Embryonic facial prominence (tissue), 1 donor: ENCODE measurements at regions not wholly inside any gene's neighbourhood (a gene's known extent, or its start where the extent isn't known, plus 50 kb on each side); places are given as distances from the start of the nearest gene placed in this dataset.
"Not testable (repeated sequence)": the region's sequence is repeated elsewhere in the genome, so short reads cannot be mapped to it uniquely, and the experiment has no call there.

Experiments used
- DNase-seq: peaks from one replicate; pipeline ENCODE4 v3.0.0-alpha.2; 2016; ENCODE audit errors: extremely low spot score

DNA sequence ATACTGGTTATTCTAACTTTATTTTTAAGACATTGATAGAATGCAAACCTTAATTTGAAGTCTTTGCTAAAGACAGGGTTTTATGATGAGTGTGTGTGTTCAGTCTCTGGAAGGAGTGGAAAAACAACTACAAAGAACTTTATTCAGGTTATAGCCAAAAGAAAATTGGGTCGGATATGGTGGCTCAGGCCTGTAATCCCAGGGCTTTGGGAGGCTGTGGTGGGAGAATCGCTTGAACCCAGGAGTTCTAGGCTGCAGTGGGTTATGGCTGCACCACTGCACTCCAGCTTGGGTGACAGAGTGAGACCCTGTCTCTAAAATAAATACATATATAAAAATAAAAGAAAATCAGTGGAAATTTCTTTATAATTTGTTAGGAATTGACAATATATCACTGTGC, 581.5 kb upstream of the CA10 start:
- DNase-seq: no peak

DNA sequence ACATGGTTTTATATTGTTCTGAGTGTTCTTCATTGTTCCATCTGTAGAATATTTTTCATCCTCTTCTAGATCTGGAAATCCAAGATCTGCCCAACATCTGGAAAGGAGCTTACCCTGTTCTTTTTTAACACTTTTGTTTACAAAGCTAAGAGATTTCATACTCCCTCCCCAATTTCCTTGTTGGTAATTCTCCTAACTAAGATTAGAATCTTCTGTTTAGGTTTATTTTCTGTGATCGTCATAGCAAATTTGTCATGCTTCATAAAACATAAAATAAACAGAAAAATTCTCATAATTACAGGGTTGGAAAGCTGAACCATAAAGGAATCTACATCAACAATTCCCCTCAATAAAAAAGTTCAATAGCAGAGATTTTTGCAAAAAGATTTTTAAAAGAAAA, 580.3 kb upstream of the CA10 start:
- DNase-seq: no peak

DNA sequence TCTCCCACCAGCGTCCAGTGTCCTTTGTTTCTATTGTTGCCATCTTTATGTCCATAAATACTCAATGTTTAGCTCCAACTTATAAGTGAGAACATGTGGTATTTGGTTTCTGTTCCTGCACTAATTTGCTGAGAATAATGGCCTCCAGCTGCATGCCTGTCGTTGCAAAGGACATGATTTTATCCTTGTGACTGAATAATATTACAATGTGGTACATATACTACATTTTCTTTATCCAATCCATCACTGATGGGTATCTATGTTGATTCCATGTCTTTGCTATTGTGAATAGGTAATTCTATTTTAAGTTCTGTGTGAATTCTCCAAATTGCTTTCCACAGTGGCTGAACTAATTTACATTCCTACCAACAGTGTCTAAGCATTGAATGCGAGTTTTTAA, 578.6 kb upstream of the CA10 start:
- no peak for DNase-seq

DNA sequence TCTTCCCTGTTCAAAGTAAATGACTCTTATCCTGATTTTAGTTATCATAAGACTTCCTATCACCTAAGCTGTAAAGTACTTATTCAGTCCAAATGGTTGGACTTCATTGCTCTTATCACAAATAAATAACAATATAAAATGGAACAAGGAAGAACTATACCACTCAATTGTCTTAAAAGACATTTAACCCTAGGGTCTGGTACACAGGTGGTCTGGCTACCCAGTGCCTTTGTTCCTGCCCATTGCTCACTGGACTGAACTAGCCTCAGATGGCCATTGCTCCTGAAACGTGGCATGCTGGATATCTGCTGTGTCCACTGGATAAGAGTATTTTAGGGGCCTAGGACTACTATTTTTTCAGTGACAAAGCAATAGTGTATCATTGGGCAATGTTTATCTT, 574.3 kb upstream of the CA10 start:
- DNase-seq: no peak

DNA sequence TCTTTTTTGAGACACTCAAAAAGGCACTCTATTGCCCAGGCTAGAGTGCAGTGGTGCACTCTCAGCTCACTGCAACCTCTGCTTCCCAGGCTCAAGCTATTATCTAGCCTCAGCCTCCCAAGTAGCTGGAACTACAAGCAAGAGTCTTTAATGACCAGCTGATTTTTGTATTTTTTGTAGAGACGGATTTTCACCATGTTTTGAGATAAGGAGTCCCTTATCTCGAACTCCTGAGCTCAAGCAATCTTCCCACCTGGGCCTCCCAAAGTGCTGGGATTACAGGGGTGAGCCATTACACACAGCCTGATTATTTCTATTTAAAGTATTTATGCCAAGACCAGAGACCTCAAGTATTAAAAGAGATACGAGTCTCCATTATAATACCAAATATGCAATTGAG, 566.1 kb upstream of the CA10 start:
- DNase-seq: no peak

DNA sequence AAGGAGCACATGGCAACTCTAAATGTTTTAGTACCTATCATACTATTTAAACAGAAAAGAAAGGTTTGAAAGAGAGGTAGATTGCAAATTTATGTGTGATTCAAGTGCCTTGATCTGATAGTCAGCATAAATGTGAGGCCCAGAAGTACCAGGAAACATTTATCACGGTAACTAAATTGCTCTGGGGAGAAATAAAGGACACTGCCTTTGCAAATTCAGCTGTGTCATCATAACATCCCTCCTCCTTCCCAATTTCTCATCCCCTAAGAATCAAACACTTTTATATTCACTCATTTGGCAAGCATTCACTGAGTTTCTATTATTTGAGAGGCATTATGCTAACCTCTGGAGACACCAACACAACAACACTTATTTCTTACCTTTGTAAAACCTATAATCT, 563.4 kb upstream of the CA10 start:
- DNase-seq: no peak

DNA sequence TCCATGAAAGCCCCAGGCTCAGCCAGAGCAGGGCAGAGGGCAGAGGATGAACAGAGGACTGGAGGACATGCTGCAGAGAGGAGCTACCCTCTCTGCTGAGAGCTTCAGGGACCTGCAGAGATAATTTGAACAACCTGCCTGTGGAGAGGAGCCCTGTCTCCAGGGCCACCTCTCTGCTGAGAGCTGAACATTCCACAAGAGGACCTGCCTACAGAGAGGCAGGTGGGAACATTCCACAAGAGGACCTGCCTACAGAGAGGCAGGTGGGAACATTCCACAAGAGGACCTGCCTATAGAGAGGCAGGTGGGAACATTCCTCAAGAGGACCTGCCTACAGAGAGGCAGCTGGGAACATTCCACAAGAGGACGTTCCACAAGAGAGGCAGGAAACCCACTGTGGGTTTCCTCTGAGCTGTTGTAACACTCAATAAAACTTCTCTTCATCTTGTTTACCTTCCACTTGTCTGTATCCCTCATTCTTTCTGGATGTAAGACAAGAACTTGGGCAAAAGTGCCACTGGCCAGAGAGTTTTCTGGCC, 551.9 kb upstream of the CA10 start:
- DNase-seq: no peak

DNA sequence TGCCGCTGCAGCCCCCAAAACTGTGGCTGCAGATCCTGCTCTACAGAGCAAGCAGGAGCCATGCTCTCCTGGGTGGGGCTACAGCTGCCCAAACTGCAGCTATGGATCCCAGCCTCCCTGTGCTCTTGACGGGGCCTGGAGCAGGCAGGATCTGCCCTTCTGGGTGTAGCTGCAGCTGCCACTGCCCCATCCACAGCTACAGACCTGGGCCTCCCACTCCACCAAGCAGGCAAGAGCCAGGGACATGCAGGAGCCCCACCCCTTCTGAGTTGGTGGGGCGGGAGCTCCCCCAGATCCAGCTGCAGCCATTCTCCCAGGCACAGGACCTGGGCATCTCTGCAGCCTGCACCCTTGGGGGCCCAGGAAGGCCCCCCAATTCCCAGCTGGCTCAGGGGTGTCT, 551.2 kb upstream of the CA10 start:
- DNase-seq: no peak

DNA sequence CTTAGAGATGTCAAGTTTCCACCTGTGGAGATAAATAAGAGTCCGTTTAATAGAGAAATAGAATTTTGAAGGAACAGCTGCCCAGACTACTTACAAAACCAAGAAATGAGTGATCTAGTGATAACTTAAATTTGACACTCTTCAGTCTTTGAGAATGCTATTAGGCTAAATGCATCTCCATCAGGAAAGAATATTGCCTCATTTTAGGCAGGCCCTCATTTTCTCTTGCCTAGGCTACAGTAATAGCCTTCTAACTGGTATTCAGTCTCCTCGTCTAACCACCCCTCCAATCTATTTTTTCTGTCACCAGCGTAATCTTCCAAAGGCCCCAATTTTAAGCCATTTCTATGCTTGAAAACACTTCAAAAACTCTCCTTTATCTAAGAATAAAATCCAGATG, 537.8 kb upstream of the CA10 start:
- no peak for DNase-seq

DNA sequence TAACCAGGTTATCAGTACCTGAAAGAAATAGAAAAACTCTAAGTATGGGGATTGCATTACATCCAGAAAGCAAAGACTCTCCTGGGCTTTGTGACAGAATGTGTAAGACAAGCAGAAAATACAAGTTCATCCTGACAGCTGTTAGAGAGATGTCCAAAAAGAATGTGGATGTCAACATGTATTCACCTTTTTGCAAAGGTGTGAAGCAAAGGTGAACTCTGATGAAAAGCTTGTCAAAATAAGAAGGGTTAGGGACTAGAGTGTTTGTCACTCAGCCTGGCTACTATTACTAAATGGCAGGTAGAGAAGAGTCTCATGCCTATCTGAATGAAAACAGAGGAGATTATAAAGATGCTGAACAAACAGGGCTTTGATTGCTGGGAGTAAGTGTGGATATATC, 527.6 kb upstream of the CA10 start:
- DNase-seq: no peak

DNA sequence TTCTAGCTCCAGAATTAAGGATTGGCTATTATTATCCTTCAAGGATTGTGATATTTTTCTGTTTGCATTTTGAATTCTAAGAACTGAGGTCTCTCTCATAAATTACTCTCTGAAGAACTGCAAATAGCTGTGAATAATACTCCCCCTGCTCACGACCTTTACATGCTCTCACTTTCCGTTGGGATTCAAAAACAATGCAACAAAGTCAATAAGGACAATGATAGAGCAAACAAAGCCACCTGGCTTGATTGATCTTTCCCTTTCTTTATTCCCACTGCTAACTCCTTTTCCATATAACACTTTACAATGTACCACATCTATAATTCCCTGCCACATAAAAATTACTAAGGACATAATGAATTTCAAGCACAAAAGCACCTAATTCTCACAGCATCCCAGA, 523.0 kb upstream of the CA10 start:
- DNase-seq: no peak

DNA sequence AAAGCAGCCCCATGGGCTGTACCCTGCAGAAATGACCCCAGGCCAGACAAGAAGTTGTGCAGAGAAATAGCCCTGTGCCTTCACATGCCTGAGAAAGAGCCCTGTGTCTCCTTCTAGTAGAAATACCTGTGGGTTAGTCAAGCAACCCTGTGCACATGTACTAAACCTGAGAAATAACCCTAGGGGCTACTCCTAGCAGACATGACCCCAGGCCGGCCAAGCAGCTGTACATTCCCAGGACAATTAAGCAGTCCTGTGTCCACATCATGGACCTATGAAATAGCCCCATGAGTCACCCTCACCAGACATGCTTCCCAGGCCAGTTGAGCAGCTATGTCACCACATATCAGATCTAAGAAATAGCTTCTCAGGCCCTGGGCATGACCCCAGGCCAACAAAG, 519.7 kb upstream of the CA10 start:
- no peak for DNase-seq

DNA sequence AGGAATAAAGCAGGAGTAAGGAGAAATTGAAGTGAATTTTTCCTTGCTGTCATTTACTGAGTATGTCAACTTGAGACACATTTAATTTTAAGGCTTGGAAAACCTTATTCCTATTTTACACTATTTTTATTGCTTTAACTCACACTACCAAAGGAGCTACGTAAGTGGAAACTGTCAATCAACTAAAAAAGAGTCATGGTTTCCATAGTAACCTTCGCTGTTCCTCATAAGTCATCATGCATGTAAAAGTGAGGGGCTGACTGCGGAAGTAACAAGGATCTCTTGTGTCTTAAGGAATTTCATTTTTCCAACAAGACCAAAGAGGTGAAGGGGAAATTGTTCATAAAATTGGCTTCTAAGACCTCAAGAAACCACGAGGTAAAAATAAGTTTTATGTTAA, 516.2 kb upstream of the CA10 start:
- DNase-seq: no peak

DNA sequence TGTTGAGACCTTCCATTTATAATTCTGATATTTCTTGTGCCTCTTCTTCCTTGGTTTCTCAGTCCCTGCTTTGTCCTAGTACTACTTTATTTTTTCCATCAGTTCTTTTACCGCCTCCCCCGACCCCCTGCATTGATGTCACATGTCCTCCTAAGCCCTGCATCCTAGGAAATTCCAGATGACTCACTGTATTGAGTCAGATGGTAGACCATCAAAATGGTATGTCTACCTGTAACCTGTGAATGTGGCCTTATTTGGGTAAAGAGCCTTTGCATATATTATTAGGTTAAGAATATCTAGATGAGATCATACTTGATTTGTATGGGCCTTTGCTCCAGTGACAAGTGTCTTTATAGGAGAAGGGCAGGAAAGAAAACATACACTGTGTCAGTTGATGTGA, 515.3 kb upstream of the CA10 start:
- no peak for DNase-seq

DNA sequence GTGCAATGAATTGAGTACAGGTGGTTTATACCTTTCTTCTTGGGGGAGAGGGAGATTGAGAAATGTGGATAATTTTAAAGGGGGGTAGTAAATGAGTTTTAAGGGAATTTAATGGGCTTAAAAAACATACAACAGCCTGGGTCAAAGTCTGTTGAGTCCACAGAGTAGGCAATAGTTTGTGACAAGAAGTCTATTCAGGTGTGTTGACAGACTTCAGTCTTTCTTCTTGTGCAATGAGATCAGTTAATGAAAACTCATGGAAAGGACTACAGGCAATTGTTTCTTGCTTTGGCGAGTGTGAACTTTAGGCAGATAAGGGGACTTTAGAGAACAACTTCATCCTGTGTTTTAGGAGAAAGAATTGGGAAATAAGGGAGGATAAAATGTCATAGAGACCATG, 507.8 kb upstream of the CA10 start:
- DNase-seq: no peak

DNA sequence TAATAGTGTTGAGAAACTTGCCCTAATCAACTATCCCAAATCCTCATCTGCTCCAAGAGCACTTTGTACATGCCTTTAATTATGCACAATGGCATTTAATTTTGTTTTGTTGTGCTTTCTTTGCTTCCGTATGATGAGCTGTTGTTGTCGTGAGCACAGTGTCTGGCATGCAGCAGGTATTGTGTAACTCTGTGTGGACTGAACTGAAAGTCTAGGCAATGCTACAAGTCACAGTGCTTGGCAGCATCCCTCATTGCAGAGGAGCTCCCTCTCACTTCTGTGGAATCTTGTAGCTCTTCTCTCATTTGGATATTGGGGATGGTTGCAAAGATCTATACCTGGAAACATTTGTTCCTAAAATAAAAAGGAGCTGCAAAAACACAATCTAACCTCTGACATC, 502.2 kb upstream of the CA10 start:
- no peak for DNase-seq

DNA sequence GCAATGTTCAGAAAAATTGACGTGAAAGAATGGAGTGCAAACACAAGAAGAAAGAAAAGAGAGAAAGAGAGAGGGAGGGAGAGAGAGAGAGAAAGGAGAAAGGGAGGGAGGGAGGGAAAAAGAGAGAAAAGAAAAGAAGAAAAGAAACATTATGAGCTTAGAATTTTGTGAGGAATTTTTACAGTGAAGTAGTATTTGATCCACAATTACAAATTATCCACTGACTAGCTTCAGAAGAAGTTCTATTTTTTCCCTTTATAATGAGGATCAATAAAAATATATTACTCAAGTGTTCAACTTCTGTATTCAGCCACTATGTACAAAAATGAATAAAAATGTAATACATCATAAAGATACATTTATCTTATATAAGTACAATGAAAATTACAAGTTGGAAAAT, 494.5 kb upstream of the CA10 start:
- DNase-seq: no peak

DNA sequence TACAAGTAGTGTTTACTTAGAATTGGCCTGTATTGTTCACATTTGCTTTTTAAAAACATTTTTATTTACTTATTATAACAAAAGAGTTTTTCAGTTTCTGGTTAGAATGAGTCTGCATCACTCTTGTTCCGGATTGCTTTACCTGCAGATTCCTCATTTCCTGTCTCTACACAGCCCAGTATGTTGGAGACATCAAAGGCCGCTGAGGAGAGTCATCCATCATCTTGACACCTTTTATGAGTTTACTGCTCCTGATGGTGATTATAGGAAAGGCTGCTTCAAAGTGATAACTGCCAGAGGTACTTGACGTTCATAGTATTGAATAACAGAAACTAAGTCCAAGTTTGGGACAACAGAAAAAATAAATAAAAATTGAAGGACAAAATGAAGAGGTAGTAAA, 490.5 kb upstream of the CA10 start:
- DNase-seq: no peak

DNA sequence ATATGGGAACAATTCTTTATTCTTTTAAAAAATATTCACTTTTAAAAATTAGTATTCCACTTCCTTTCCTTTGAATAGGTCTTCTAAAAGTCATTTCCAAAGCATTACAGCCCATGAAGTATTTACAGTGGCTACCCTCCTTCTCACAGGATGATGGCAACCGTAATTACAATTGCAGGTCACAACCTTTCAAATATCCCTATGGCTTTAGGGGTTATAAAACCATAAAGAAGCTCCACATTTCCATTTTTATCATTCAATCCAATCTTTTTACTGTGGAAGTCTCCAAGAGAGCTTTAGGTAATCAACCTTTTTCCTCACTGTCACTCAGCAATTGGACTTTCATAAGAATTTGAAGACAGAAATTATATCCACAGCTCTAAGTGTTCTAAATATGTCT, 488.9 kb upstream of the CA10 start:
- no peak for DNase-seq

DNA sequence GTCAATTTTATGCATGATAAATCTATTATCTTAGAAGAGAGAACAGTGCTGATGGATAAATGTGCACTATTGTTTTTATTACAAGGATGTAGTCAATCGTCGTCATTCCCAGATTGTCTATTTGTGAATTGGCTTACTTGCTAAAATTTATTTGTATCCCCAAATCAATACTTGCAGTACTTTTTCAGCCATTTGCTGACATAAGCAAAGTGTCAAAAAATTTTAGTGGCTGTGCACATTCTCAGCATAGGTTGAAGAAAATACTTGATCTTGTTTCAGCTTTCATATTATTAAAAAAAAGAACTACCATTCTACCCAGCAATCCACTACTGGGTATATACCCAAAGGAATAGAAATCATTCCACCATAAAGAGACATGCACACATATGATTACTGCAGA, 477.9 kb upstream of the CA10 start:
- DNase-seq: no peak

DNA sequence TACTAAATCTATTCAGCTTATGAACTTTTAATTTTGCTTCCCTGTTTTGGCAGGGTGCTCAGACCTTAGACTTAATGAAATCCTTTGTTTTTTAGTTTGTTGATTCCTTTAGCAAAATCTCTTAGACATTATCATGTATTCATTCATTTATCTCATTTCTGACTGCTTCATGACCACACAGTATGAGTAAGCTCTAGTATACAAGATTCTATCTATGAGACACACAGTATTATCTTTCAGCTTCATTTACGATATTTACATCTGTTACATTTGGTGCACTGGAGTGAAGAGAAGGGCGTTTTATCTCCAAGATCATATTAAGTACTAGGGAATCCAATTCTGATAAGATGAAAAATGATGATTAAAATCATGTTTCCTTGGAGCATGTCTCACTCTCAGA, 448.1 kb upstream of the CA10 start:
- no peak for DNase-seq

DNA sequence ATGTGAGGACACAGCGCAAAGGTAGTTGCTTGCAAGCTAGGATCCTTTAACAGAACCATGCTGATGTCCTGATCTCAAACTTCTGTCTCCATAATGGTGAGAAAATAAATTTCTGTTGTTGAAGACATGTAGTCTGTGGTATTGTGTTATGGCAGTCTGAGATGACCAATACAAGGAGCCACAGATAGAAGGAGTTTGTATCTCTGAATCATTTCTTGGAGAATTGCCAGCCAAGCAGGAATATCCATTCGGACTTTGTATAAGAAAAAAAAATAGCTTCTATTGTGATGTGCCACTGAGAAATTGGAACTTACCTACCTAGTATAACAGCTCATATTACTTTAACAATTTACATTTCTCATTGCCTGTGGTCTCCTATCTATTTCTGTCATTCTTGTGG, 447.6 kb upstream of the CA10 start:
- no peak for DNase-seq

DNA sequence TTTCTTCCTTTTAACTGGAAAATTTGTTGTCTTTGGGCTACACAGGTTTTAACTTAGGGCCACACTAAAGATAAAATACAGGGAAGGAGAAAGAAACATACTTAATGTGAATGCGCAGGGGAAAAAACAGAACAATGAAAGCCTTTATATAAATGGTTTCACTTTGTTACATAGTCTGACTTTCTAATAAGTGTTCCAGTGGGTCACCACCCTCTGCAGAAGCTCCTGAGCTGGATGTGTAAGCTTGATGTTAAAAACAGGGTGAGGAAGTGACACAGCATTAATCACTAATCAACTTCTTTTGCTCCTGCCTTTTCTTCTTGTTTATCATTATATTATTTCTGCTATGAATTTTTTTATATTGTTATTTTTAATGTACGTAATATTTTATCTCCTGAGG, 445.6 kb upstream of the CA10 start:
- DNase-seq: no peak

DNA sequence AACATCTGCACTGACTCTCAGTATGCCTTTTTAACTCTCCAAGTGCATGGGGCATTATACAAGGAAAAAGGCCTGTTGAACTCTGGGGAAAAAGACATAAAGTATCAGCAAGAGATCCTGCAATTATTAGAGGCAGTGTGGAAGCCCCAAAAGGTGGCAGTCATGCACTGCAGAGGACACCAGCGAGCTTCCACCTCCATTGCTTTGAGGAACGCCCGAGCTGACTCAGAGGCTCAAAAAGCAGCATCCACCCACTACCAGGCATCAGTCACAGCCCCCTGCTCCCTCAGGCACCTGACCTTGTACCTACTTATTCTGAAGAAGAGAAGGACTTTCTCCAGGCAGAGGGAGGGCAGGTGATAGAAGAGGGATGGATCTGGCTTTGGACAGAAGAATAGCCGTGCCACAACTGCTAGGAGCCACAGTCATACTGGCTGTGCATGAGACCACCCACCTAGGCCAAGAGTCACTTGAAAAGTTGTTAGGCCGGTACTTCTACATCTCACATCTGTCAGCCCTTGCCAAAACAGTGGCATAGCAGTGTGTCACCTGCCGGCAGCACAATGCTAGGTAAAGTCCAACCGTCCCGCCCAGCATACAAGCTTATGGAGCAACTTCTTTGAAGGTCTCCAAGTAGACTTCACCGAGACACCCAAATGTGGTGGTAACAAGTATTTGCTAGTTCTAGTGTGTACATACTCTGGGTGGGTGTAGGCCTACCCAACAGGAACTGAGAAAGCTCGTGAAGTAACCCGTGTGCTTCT, 439.1 kb upstream of the CA10 start:
- DNase-seq: not testable (repeated sequence)
